ENCODE measurements at regions not wholly inside any gene's neighbourhood (a gene's known extent, or its start where the extent isn't known, plus 50 kb on each side); places are given as distances from the start of the nearest gene placed in this dataset.

GRCh38 chr18:34594266-34594665 is 115.8 kb upstream of the DTNA start:
- Histone ChIP-seq H3K36me3 (no peaks in the 10 kb centered on the region), H3K27me3 (no peaks in the 10 kb centered on the region), H3K4me3 (peak overlapping the region; percentile 23 to 36), H3K9me3 (no peaks in the 10 kb centered on the region), H3K4me1 (peaks cover 0 to 3% of the 10 kb centered on the region in 2 donors), H3K27ac (peak overlapping the region; percentile 49 to 60)
- no peak for TF ChIP-seq POLR2A (IDR thresholded peaks at IDR 0.05)
- TF ChIP-seq, protein P1, sequence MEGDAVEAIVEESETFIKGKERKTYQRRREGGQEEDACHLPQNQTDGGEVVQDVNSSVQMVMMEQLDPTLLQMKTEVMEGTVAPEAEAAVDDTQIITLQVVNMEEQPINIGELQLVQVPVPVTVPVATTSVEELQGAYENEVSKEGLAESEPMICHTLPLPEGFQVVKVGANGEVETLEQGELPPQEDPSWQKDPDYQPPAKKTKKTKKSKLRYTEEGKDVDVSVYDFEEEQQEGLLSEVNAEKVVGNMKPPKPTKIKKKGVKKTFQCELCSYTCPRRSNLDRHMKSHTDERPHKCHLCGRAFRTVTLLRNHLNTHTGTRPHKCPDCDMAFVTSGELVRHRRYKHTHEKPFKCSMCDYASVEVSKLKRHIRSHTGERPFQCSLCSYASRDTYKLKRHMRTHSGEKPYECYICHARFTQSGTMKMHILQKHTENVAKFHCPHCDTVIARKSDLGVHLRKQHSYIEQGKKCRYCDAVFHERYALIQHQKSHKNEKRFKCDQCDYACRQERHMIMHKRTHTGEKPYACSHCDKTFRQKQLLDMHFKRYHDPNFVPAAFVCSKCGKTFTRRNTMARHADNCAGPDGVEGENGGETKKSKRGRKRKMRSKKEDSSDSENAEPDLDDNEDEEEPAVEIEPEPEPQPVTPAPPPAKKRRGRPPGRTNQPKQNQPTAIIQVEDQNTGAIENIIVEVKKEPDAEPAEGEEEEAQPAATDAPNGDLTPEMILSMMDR (IDR thresholded peaks at IDR 0.05) = no peak
- intact Hi-C loops (cut with DNase I; ENCODE audit: low total_unique reads) = no loop called here
- DNase-seq = no peak

- Histone ChIP-seq H3K4me1 (peaks cover 0 to 3% of the 10 kb centered on the region in 2 donors), H3K4me3 (no peak overlapping the region), H3K9me3 (no peaks in the 10 kb centered on the region), H3K36me3 (no peaks in the 10 kb centered on the region), H3K27me3 (no peaks in the 10 kb centered on the region), H3K27ac (no peak overlapping the region)
- intact Hi-C loops (cut with DNase I; ENCODE audit: low total_unique reads) = no loop called here
- TF ChIP-seq, protein P1 (IDR thresholded peaks at IDR 0.05) = peak in 2 of 4 experiments; percentile 15 to 28
- TF ChIP-seq POLR2A (IDR thresholded peaks at IDR 0.05) = no peak
- no peak for DNase-seq
Observed at GRCh38 chr18:34595690-34596089, 114.4 kb upstream of the DTNA start.

DNA sequence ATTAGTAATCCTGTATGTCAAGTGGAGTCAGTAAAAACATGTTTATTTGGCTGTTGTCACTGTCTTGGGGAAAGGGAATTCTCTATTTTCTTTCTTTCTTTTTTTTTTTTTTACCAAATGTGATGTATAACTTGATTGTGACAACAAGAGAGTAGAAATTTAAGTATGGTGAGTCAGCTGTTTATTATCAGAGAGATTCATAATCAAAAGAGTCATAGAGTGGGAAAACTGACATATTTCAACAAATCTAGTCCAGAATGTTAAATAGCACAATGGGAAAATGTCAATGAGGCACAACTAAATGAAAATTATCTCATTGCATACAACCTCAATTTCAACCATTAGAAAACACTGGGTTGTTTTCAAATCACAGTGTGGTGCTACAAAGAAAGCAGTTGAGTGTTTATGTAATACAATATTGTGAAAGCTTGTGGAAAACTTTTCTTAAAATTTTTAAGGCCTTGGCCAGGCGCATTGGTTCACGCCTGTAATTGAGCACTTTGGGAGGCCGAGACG is 111.9 kb upstream of the DTNA start:
- no peaks in the 10 kb centered on the region for H3K36me3 ChIP-seq
- H3K9me3 ChIP-seq = no peaks in the 10 kb centered on the region
- H3K4me1 ChIP-seq = no peaks in the 10 kb centered on the region
- DNase-seq = no peak
- intact Hi-C loops (cut with DNase I; ENCODE audit: low total_unique reads) = no loop called here
- H3K4me3 ChIP-seq = no peak overlapping the region
- TF ChIP-seq, protein P1 (IDR thresholded peaks at IDR 0.05) = no peak
- no peak for TF ChIP-seq POLR2A (IDR thresholded peaks at IDR 0.05)
- H3K27me3 ChIP-seq = no peaks in the 10 kb centered on the region
- H3K27ac ChIP-seq = no peak overlapping the region

DNA sequence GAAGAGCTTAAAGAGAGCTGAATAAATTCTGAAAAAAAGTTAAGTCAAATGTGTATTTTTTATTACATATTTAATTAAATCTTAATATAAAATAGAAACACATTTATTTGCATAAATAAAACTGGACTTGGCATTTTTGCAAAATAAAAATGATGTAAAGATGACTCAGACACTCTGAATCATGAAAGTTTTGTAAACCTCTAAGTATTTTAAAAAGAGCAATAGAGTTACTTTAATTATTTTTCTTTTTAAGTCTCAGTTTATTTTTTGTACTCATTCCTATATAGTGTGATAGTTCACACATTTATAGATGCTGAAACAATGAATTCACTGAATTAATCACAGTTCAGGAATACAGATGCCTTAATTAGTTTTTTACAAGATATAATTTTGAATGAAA is 109.9 kb upstream of the DTNA start:
- Histone ChIP-seq H3K4me1 (no peaks in the 10 kb centered on the region), H3K27ac (no peak overlapping the region), H3K4me3 (no peak overlapping the region), H3K27me3 (no peaks in the 10 kb centered on the region), H3K36me3 (no peaks in the 10 kb centered on the region), H3K9me3 (no peaks in the 10 kb centered on the region)
- TF ChIP-seq, protein P1 (IDR thresholded peaks at IDR 0.05) = no peak
- no peak for TF ChIP-seq POLR2A (IDR thresholded peaks at IDR 0.05)
- DNase-seq = no peak
- intact Hi-C loops (cut with DNase I; ENCODE audit: low total_unique reads) = no loop called here

DNA sequence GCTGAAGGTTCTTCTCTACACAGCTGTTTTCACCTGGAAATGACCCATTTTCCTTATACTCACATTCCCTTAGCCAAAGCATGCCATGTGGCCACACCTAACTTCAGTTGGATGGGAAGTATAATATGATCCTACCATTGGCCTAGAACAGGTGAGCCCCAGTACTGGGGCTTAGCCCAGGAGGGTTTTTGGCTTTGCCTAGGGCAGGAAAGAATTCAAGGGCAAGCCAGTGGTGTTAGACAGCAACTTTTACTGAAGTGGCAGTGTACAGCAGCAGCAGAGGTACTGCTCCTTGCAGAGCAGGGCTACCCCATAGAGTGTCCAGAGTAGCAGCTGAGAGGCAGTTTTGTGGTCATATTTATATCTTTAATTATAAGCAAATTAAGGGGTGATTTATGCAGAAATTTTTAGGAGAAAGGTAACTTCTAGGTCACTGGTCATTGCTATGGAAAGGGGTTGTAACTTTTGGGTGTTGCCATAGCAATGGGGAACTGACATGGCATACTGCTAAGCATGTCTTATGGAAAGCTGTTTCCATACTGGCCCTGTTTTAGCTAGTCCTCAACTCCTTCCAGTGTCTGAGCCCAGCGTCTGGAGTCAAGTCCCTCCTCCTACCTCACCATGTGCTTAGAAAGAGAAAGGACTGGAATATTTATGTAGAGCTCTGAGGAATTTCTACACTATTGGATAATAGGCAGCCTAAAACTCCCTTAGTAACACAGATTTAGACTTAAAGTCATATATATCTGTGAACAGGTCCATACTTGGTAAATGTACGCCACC is 109.0 kb upstream of the DTNA start:
- H3K27ac ChIP-seq = no peak overlapping the region

More for the DNA sequence above, 109.0 kb upstream of the DTNA start:
- intact Hi-C loops (cut with DNase I; ENCODE audit: low total_unique reads) = no loop called here
- H3K4me3 ChIP-seq = no peak overlapping the region
- H3K4me1 ChIP-seq = no peaks in the 10 kb centered on the region
- no peak for DNase-seq
- no peaks in the 10 kb centered on the region for H3K9me3 ChIP-seq
- no peak for TF ChIP-seq POLR2A (IDR thresholded peaks at IDR 0.05)
- TF ChIP-seq, protein P1 (IDR thresholded peaks at IDR 0.05) = no peak
- H3K36me3 ChIP-seq = no peaks in the 10 kb centered on the region
- no peaks in the 10 kb centered on the region for H3K27me3 ChIP-seq

Data from uterus (tissue), 3 donors.